AML-193 (cell line): ENCODE measurements at regions not wholly inside any gene's neighbourhood (a gene's known extent, or its start where the extent isn't known, plus 50 kb on each side); places are given as distances from the start of the nearest gene placed in this dataset.
"Not testable (repeated sequence)": the region's sequence is repeated elsewhere in the genome, so short reads cannot be mapped to it uniquely, and the experiment has no call there.

Experiments
- DNase-seq, 2 experiments: peaks; one replicate each; lab custom pipeline; 2025; lab: John Stamatoyannopoulos, UW

GRCh38 chr17:54712798-54713197 lies 187.9 kb upstream of the TOM1L1 start:
- not testable (repeated sequence) for DNase-seq

- DNase-seq: no peak
Observed at GRCh38 chr17:54718286-54718685, 182.4 kb upstream of the TOM1L1 start.

- no peak for DNase-seq
Observed at GRCh38 chr17:54727624-54728023, 173.0 kb upstream of the TOM1L1 start.

DNA sequence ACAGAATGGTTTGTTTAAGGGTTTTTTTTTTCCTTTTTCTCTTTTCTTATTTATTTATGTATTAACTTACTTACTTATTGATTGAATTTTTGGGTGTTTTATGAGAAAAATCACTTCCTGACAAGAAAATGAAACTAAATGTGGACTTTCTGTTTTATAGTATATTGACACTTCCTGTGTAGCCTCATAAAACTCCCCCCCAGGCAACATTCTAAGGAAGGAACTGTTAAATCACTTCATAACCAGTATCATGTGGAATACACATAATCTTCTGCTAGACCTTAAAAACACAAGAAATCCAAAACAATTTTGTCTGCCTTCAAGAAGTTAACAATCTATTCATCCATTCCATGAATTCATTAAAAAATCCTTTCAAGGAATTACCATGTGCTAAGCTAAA lies 164.1 kb upstream of the TOM1L1 start:
- DNase-seq: no peak

DNA sequence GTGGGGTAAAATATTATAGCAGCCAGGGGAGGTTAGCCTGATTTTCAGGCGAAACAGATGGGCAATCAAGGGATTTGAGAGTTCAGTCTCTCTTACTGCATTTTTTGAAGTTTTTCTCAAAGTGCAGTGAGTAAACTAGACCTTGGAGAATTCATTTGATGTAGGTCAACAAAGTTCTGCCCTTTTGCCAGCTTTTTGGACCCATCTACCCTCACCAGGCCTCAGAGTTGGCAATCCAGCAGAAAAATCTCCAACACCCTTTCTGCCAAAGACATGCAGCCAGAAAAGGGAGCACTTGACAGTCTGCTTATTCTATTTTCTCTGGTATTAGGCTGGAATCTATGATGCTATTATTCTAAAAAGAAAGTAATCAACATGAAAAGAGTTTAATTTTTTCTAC lies 162.2 kb upstream of the TOM1L1 start:
- no peak for DNase-seq

GRCh38 chr17:54744750-54745149 lies 155.9 kb upstream of the TOM1L1 start:
- no peak for DNase-seq

GRCh38 chr17:54745239-54745638 lies 155.4 kb upstream of the TOM1L1 start:
- DNase-seq: no peak

DNA sequence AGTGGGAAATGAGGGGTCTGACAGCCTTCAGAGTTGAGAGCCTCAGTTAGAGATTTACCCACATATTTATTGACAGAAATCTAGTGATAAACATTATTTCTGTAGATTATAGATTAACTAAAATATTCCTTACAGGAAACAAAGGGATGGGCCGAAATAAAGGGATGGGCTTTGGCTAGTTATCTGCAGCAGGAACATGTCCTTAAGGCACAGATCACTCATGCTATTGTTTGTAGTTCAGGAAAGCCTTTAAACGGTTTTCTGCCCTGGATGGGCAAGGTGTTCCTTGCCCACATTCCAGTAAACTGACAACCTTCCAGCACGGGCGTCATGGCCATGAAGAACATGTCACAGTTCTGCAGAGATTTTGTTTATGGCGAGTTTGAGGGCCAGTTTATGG lies 154.8 kb upstream of the TOM1L1 start:
- DNase-seq: no peak

GRCh38 chr17:54749157-54749556 lies 151.5 kb upstream of the TOM1L1 start:
- DNase-seq: no peak

DNA sequence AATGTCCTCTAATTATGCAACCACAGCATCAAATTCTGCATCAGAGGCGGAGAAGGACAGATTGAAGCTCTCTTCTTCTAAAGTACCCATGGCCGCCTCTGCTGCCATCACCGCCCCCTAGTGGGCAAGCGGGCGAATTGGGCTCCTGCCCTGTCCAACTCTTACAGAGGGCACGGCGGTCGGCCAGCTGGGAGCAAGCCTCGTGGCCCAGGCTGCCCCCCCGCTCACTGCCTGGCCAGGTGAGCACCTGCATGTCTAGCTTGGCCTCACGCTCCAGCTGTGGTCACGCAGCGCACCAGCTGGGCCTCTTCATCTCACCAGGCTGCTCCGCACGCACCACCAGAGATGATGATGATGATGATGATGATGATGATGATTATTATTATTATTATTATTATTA lies 146.1 kb upstream of the TOM1L1 start:
- DNase-seq: peak; percentile 16 to 18

GRCh38 chr17:54760836-54761235 lies 139.8 kb upstream of the TOM1L1 start:
- no peak for DNase-seq

- DNase-seq: no peak
Observed at GRCh38 chr17:54770836-54771235, 129.8 kb upstream of the TOM1L1 start.

- no peak for DNase-seq
Observed at GRCh38 chr17:54771409-54771915, 129.2 kb upstream of the TOM1L1 start.

GRCh38 chr17:54780238-54780637 lies 120.4 kb upstream of the TOM1L1 start:
- no peak for DNase-seq

DNA sequence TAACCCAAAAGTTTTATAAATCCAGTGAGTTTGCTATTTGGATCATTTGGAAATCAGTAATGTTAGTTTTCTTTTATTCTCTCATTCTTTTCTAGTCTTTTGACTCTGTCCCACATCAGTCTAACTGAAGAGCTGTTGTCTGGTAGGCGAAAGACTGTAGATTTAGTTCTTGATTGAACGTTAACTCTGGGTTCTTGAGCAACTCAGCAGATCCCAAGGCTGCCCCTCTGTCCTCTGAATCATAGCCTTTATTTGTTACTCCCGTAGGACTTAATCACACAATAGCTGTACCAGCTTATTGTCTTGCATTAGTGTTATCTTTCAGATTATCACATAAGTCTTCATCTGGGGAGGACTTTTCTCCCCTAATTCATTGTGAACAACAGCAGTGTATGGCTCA lies 119.3 kb upstream of the TOM1L1 start:
- DNase-seq: no peak

GRCh38 chr17:54784305-54784704 lies 116.3 kb upstream of the TOM1L1 start:
- DNase-seq: no peak

- no peak for DNase-seq
Observed at GRCh38 chr17:54785643-54786268, 114.9 kb upstream of the TOM1L1 start.

- no peak for DNase-seq
Observed at GRCh38 chr17:54789101-54789880, 111.4 kb upstream of the TOM1L1 start.

- DNase-seq: no peak
Observed at GRCh38 chr17:54793271-54793670, 107.4 kb upstream of the TOM1L1 start.

- DNase-seq: no peak
Observed at GRCh38 chr17:54795046-54795445, 105.6 kb upstream of the TOM1L1 start.

GRCh38 chr17:54807331-54807730 lies 93.3 kb upstream of the TOM1L1 start:
- DNase-seq: no peak

GRCh38 chr17:54813896-54814295 lies 86.8 kb upstream of the TOM1L1 start:
- no peak for DNase-seq

GRCh38 chr17:54814371-54814770 lies 86.3 kb upstream of the TOM1L1 start:
- DNase-seq: no peak

GRCh38 chr17:54834086-54834485 lies 66.6 kb upstream of the TOM1L1 start:
- DNase-seq: no peak
